WTC11 (cell line): ENCODE measurements at regions not wholly inside any gene's neighbourhood (a gene's known extent, or its start where the extent isn't known, plus 50 kb on each side); places are given as distances from the start of the nearest gene placed in this dataset.

ENCODE experiments used
- ATAC-seq: fragments of 200-7000 bp; cut with Tn5 transposase; 2 replicates; pipeline ENCODE4 v1.10.0; 2021; ENCODE audit warnings: mild to moderate bottlenecking, moderate library complexity
- CTCF ChIA-PET: fragments of 300-600 bp; sonication (Branson Sonifier 250); formaldehyde crosslinking; loops from one replicate; lab custom pipeline; 2021; ENCODE audit warnings: antibody characterized with exemption; lab: Charles Lee
- POLR2A ChIA-PET: fragments of 350-600 bp; sonication (Branson Sonifier 250); formaldehyde crosslinking; loops from one replicate; lab custom pipeline; 2021; ENCODE audit warnings: antibody characterized with exemption; lab: Charles Lee
- DNase-seq: peaks from one replicate; pipeline ENCODE4 v3.0.0; 2021; ENCODE audit warnings: low spot score
- H3K27ac Mint-ChIP-seq: 2 replicates; pipeline ENCODE4 v1.8.0; 2021; ENCODE audit warnings: mixed read lengths
- H3K27me3 Mint-ChIP-seq: 2 replicates; pipeline ENCODE4 v1.8.0; 2021; ENCODE audit warnings: low read depth, mild to moderate bottlenecking, moderate library complexity, mixed read lengths
- H3K36me3 Mint-ChIP-seq: 2 replicates; pipeline ENCODE4 v1.8.0; 2021; ENCODE audit warnings: mixed read lengths
- H3K4me1 Mint-ChIP-seq: 2 replicates; pipeline ENCODE4 v1.8.0; 2022; ENCODE audit warnings: mixed read lengths
- H3K4me3 Mint-ChIP-seq: 2 replicates; pipeline ENCODE4 v1.8.0; 2021; ENCODE audit warnings: mild to moderate bottlenecking, moderate library complexity, mixed read lengths
- H3K9me3 Mint-ChIP-seq: 2 replicates; pipeline ENCODE4 v1.8.0; 2021; ENCODE audit warnings: mixed read lengths
- CREM ChIP-seq: sonication (generic); formaldehyde crosslinking; IDR thresholded peaks from 2 replicates; pipeline ENCODE4 v1.8.1; 2022; ENCODE audit warnings: mild to moderate bottlenecking, missing genetic modification reagents, moderate library complexity
- EMX1 ChIP-seq: fragments of 250-450 bp; sonication (Bioruptor Pico); IDR thresholded peaks from 2 replicates; pipeline ENCODE4 v1.8.0; 2021; ENCODE audit warnings: mild to moderate bottlenecking
- ESRRA ChIP-seq: sonication (generic); formaldehyde crosslinking; IDR thresholded peaks from 2 replicates; pipeline ENCODE4 v1.8.1; 2022; ENCODE audit warnings: mild to moderate bottlenecking, missing genetic modification reagents, borderline replicate concordance
- FOXJ3 ChIP-seq: sonication (generic); formaldehyde crosslinking; IDR thresholded peaks from 2 replicates; pipeline ENCODE4 v1.9.0; 2021; ENCODE audit warnings: missing genetic modification reagents, mild to moderate bottlenecking, borderline replicate concordance
- IRF2 ChIP-seq: sonication (generic); formaldehyde crosslinking; IDR thresholded peaks from 2 replicates; pipeline ENCODE4 v1.8.0; 2022; ENCODE audit warnings: low read depth, missing genetic modification reagents, borderline replicate concordance
- NFATC4 ChIP-seq: fragments of 250-450 bp; sonication (Bioruptor Pico); IDR thresholded peaks from 2 replicates; pipeline ENCODE4 v1.9.0; 2021; ENCODE audit warnings: mild to moderate bottlenecking
- RELA ChIP-seq: sonication (generic); formaldehyde crosslinking; IDR thresholded peaks from 2 replicates; pipeline ENCODE4 v1.8.1; 2022; ENCODE audit warnings: missing genetic modification reagents, mild to moderate bottlenecking, borderline replicate concordance
- RORB ChIP-seq: fragments of 250-450 bp; sonication (Bioruptor Pico); IDR thresholded peaks from 2 replicates; pipeline ENCODE4 v1.9.0; 2021; ENCODE audit warnings: mild to moderate bottlenecking
- ZNF138 ChIP-seq: sonication (generic); formaldehyde crosslinking; conservative IDR thresholded peaks from 2 replicates; pipeline ENCODE4 v1.8.1; 2022; ENCODE audit warnings: mild to moderate bottlenecking, moderate library complexity, missing genetic modification reagents
- TF ChIP-seq, protein P1 (sequence below): sonication (generic); formaldehyde crosslinking; IDR thresholded peaks from 2 replicates; pipeline ENCODE4 v1.8.0; 2023; ENCODE audit warnings: missing genetic modification reagents
- TF ChIP-seq, protein P2 (sequence below): sonication (generic); formaldehyde crosslinking; IDR thresholded peaks from 2 replicates; pipeline ENCODE4 v1.8.1; 2023; ENCODE audit warnings: mild to moderate bottlenecking, missing genetic modification reagents
- TF ChIP-seq, protein P3 (sequence below): fragments of 250-450 bp; sonication (Bioruptor Pico); IDR thresholded peaks from 2 replicates; pipeline ENCODE4 v1.9.0; 2021; ENCODE audit warnings: mild to moderate bottlenecking
- TF ChIP-seq, protein P4 (sequence below): sonication (generic); formaldehyde crosslinking; conservative IDR thresholded peaks from 2 replicates; pipeline ENCODE4 v1.8.1; 2022; ENCODE audit warnings: mild to moderate bottlenecking, missing genetic modification reagents
- TF ChIP-seq, protein P5 (sequence below): sonication (generic); formaldehyde crosslinking; IDR thresholded peaks from 2 replicates; pipeline ENCODE4 v1.8.0; 2022; ENCODE audit warnings: mild to moderate bottlenecking, missing genetic modification reagents
- TF ChIP-seq, protein P6 (sequence below): fragments of 250-450 bp; sonication (Bioruptor Pico); conservative IDR thresholded peaks from 2 replicates; pipeline ENCODE4 v1.9.0; 2021; ENCODE audit warnings: mild to moderate bottlenecking
- TF ChIP-seq, protein P7 (sequence below): sonication (generic); formaldehyde crosslinking; IDR thresholded peaks from 2 replicates; pipeline ENCODE4 v1.8.0; 2022; ENCODE audit warnings: mild to moderate bottlenecking, missing genetic modification reagents
- TF ChIP-seq, protein P8 (sequence below): sonication (generic); formaldehyde crosslinking; IDR thresholded peaks from 2 replicates; pipeline ENCODE4 v1.8.1; 2023; ENCODE audit warnings: mild to moderate bottlenecking, missing genetic modification reagents, moderate library complexity
- TF ChIP-seq, protein P9 (sequence below): fragments of 250-450 bp; sonication (Bioruptor Pico); IDR thresholded peaks from 2 replicates; pipeline ENCODE4 v1.9.0; 2021; ENCODE audit warnings: moderate library complexity, mild to moderate bottlenecking, inconsistent platforms, borderline replicate concordance

DNA sequence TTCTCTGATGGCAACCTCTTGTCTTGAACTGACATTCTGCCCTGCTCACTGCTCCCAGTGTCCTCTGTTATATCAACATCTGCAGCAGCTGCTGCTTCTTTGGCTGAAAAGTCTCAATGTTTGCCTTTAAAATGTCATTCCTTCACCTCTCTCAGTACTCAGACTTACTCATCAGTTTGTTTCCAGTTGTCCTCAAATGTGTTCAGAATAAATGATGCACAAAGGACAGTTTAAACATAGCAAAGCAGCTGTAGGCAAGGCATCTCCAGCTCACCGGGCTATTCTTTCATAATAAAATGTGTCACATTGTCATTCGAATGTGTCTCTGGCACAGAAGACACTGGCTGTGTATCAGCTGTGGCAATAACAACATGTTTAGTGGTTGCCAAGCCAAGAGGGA, 590.9 kb upstream of the ZNF608 start:
- no peak overlapping the region for H3K27ac Mint-ChIP-seq
- peaks cover 21% of the 10 kb centered on the region for H3K4me1 Mint-ChIP-seq
- TF ChIP-seq, protein P1, sequence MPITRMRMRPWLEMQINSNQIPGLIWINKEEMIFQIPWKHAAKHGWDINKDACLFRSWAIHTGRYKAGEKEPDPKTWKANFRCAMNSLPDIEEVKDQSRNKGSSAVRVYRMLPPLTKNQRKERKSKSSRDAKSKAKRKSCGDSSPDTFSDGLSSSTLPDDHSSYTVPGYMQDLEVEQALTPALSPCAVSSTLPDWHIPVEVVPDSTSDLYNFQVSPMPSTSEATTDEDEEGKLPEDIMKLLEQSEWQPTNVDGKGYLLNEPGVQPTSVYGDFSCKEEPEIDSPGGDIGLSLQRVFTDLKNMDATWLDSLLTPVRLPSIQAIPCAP (CRISPR knock-in tag), result no peak
- TF ChIP-seq, protein P2, sequence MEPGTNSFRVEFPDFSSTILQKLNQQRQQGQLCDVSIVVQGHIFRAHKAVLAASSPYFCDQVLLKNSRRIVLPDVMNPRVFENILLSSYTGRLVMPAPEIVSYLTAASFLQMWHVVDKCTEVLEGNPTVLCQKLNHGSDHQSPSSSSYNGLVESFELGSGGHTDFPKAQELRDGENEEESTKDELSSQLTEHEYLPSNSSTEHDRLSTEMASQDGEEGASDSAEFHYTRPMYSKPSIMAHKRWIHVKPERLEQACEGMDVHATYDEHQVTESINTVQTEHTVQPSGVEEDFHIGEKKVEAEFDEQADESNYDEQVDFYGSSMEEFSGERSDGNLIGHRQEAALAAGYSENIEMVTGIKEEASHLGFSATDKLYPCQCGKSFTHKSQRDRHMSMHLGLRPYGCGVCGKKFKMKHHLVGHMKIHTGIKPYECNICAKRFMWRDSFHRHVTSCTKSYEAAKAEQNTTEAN (CRISPR knock-in tag), result no peak
- TF ChIP-seq, protein P3, sequence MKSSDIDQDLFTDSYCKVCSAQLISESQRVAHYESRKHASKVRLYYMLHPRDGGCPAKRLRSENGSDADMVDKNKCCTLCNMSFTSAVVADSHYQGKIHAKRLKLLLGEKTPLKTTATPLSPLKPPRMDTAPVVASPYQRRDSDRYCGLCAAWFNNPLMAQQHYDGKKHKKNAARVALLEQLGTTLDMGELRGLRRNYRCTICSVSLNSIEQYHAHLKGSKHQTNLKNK (CRISPR knock-in tag), result no peak
- TF ChIP-seq, protein P4, sequence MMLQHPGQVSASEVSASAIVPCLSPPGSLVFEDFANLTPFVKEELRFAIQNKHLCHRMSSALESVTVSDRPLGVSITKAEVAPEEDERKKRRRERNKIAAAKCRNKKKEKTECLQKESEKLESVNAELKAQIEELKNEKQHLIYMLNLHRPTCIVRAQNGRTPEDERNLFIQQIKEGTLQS, result no peak
- TF ChIP-seq, protein P5, sequence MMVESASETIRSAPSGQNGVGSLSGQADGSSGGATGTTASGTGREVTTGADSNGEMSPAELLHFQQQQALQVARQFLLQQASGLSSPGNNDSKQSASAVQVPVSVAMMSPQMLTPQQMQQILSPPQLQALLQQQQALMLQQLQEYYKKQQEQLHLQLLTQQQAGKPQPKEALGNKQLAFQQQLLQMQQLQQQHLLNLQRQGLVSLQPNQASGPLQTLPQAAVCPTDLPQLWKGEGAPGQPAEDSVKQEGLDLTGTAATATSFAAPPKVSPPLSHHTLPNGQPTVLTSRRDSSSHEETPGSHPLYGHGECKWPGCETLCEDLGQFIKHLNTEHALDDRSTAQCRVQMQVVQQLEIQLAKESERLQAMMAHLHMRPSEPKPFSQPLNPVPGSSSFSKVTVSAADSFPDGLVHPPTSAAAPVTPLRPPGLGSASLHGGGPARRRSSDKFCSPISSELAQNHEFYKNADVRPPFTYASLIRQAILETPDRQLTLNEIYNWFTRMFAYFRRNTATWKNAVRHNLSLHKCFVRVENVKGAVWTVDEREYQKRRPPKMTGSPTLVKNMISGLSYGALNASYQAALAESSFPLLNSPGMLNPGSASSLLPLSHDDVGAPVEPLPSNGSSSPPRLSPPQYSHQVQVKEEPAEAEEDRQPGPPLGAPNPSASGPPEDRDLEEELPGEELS (CRISPR knock-in tag), result no peak
- TF ChIP-seq RELA (no peak), FOXJ3 (CRISPR knock-in tag) (no peak), RORB (no peak), NFATC4 (CRISPR knock-in tag) (no peak)
- ChIA-PET POLR2A (no interaction called here), CTCF (no interaction called here)
- H3K9me3 Mint-ChIP-seq, result no peaks in the 10 kb centered on the region
- no peaks in the 10 kb centered on the region for H3K36me3 Mint-ChIP-seq
- DNase-seq, result no peak
- ATAC-seq, result no peak; the same call in 1 of the 2 replicates
- no peak overlapping the region for H3K4me3 Mint-ChIP-seq
- no peaks in the 10 kb centered on the region for H3K27me3 Mint-ChIP-seq

DNA sequence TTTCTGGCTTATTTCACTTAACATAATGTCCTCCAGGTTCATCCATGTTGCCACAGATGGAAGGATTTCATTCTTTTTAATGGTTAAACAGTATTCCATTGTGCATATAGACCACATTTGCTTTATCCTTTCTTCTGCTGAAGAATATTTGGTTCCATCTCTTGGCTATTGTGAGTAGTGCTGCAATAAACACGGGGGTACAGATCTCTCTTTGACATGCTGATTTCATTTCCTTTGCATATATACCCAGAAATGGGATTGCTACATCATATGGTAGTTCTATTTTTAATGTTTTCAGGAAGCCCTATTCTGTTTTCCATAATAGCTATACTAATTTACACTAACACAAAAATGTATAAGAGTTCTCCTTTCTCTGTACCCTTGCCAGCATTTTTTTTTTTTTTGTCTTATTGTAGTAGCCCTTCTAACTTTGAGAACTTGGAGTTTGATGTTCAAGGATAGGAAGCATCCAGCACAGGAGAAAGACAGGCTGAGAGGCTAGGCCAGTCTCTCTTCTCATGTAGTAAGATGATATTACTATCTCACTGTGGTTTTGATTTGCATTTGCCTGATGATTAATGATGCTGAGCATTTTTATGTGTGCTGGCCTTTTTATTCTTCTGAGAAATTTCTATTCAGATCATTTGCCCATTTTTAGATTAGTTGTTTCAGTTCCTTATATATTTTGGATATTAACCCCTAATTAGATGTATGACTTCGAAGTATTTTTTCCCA, 592.2 kb upstream of the ZNF608 start:
- ATAC-seq (no peak), DNase-seq (no peak)
- no peak overlapping the region for H3K4me3 Mint-ChIP-seq
- H3K27ac Mint-ChIP-seq, result no peak overlapping the region
- H3K36me3 Mint-ChIP-seq, result no peaks in the 10 kb centered on the region
- POLR2A ChIA-PET, result no interaction called here
- no peaks in the 10 kb centered on the region for H3K27me3 Mint-ChIP-seq
- TF ChIP-seq, protein P6, sequence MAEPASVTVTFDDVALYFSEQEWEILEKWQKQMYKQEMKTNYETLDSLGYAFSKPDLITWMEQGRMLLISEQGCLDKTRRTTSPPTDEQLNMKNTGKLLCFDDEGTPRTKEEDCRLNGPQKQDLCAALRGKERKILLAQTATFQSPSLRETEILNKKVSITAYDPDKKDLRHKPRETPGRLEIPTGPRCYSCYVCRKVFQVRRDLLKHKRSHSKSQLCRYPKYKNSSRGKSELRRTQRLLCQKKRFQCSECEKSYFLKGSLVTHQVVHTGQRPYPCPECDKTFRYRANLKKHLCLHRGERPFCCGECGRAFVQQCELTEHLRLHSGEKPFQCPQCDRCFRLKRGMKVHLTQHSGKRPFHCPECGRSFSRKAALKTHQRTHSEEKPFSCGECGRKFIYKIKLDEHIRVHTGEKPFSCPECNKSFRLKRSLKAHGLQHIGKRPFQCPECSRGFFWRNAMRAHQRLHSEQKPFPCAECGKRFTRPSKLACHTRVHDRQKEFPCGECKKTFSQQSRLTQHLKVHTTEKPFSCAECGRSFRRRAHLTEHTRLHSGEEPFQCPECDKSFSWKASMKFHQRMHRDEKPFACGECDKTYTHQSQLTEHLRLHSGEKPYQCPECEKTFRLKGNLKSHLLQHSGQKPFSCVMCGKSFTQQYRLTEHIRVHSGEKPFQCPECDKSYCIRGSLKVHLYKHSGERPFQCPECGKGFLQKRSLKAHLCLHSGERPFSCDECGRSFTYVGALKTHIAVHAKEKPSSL (CRISPR knock-in tag), result no peak
- TF ChIP-seq, protein P7, sequence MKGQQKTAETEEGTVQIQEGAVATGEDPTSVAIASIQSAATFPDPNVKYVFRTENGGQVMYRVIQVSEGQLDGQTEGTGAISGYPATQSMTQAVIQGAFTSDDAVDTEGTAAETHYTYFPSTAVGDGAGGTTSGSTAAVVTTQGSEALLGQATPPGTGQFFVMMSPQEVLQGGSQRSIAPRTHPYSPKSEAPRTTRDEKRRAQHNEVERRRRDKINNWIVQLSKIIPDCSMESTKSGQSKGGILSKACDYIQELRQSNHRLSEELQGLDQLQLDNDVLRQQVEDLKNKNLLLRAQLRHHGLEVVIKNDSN (CRISPR knock-in tag), result no peak
- TF ChIP-seq, protein P8, sequence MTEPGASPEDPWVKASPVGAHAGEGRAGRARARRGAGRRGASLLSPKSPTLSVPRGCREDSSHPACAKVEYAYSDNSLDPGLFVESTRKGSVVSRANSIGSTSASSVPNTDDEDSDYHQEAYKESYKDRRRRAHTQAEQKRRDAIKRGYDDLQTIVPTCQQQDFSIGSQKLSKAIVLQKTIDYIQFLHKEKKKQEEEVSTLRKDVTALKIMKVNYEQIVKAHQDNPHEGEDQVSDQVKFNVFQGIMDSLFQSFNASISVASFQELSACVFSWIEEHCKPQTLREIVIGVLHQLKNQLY (CRISPR knock-in tag), result no peak
- TF ChIP-seq EMX1, result no peak
- TF ChIP-seq, protein P9, sequence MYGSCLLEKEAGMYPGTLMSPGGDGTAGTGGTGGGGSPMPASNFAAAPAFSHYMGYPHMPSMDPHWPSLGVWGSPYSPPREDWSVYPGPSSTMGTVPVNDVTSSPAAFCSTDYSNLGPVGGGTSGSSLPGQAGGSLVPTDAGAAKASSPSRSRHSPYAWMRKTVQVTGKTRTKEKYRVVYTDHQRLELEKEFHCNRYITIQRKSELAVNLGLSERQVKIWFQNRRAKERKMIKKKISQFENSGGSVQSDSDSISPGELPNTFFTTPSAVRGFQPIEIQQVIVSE (CRISPR knock-in tag), result no peak
- no peak for TF ChIP-seq ESRRA (CRISPR knock-in tag)
- no peak for TF ChIP-seq IRF2 (CRISPR knock-in tag)
- TF ChIP-seq ZNF138 (CRISPR knock-in tag), result no peak
- no peak for TF ChIP-seq CREM (CRISPR knock-in tag)
- CTCF ChIA-PET, result no interaction called here
- H3K4me1 Mint-ChIP-seq, result peaks cover 21% of the 10 kb centered on the region
- H3K9me3 Mint-ChIP-seq, result 0 out of 2 replicates have a peak, but pooled peaks cover 2% of the 10 kb centered on the region
